ACC112 (cell line): ENCODE measurements at regions not wholly inside any gene's neighbourhood (a gene's known extent, or its start where the extent isn't known, plus 50 kb on each side); places are given as distances from the start of the nearest gene placed in this dataset.

Experiments
- H2AFZ ChIP-seq: fragments of 200-600 bp; sonication (generic); one replicate; pipeline ENCODE4 v1.6.0; 2017; ENCODE audit warnings: antibody characterized with exemption, low read length; ENCODE audit not compliant: unreplicated experiment
- H3K27ac ChIP-seq: fragments of 200-600 bp; sonication (generic); 2 replicates; pipeline ENCODE4 v1.5.1; 2014; ENCODE audit warnings: low read depth, mild to moderate bottlenecking, antibody characterized with exemption, low read length, moderate library complexity
- H3K27me3 ChIP-seq: fragments of 200-600 bp; sonication (generic); 2 replicates; pipeline ENCODE4 v1.6.1; 2014; ENCODE audit warnings: mild to moderate bottlenecking, antibody characterized with exemption, low read length, moderate library complexity, mixed read lengths; ENCODE audit not compliant: insufficient read depth
- H3K36me3 ChIP-seq: fragments of 200-600 bp; sonication (generic); 2 replicates; pipeline ENCODE4 v1.6.1; 2016; ENCODE audit warnings: mild to moderate bottlenecking, antibody characterized with exemption, low read length, moderate library complexity, mixed read lengths; ENCODE audit not compliant: insufficient read depth
- H3K4me1 ChIP-seq: fragments of 200-600 bp; sonication (generic); one replicate; pipeline ENCODE4 v1.6.1; 2016; ENCODE audit warnings: low read length, mixed read lengths; ENCODE audit not compliant: insufficient read depth, unreplicated experiment, control insufficient read depth
- H3K4me3 ChIP-seq: fragments of 200-600 bp; sonication (generic); 2 replicates; pipeline ENCODE4 v1.5.1; 2014; ENCODE audit warnings: mild to moderate bottlenecking, low read depth, low read length
- H3K79me2 ChIP-seq: fragments of 200-600 bp; sonication (generic); one replicate; pipeline ENCODE4 v1.6.0; 2016; ENCODE audit warnings: low read length; ENCODE audit not compliant: control insufficient read depth, unreplicated experiment, insufficient read depth

GRCh38 chr2:204027091-204027490 is 90.5 kb downstream of the ICOS start:
- H3K4me3 ChIP-seq: no peak overlapping the region
- H3K79me2 ChIP-seq: no peaks in the 10 kb centered on the region
- peaks cover 62% of the 10 kb centered on the region for H3K27me3 ChIP-seq
- H3K36me3 ChIP-seq: no peaks in the 10 kb centered on the region
- H2AFZ ChIP-seq: no peak overlapping the region
- H3K4me1 ChIP-seq: no peaks in the 10 kb centered on the region
- no peak overlapping the region for H3K27ac ChIP-seq

GRCh38 chr2:204030322-204030721 is 93.8 kb downstream of the ICOS start:
- no peaks in the 10 kb centered on the region for H3K79me2 ChIP-seq
- no peaks in the 10 kb centered on the region for H3K4me1 ChIP-seq
- peaks cover 50% of the 10 kb centered on the region for H3K27me3 ChIP-seq
- no peaks in the 10 kb centered on the region for H3K36me3 ChIP-seq
- H2AFZ ChIP-seq: no peak overlapping the region
- no peak overlapping the region for H3K4me3 ChIP-seq
- no peak overlapping the region for H3K27ac ChIP-seq

GRCh38 chr2:204031056-204031455 is 94.5 kb downstream of the ICOS start:
- Histone ChIP-seq H3K27me3 (peaks cover 47% of the 10 kb centered on the region), H3K4me3 (no peak overlapping the region), H3K4me1 (no peaks in the 10 kb centered on the region), H3K36me3 (no peaks in the 10 kb centered on the region), H2AFZ (no peak overlapping the region), H3K27ac (no peak overlapping the region), H3K79me2 (no peaks in the 10 kb centered on the region)

- Histone ChIP-seq H3K4me1 (no peaks in the 10 kb centered on the region), H3K79me2 (no peaks in the 10 kb centered on the region), H3K27me3 (peaks cover 42% of the 10 kb centered on the region), H2AFZ (no peak overlapping the region), H3K4me3 (no peak overlapping the region), H3K36me3 (no peaks in the 10 kb centered on the region), H3K27ac (no peak overlapping the region)
Measured at GRCh38 chr2:204032301-204032700, 95.7 kb downstream of the ICOS start.

- H2AFZ ChIP-seq: no peak overlapping the region
- H3K27me3 ChIP-seq: peaks cover 51% of the 10 kb centered on the region
- no peak overlapping the region for H3K27ac ChIP-seq
- no peaks in the 10 kb centered on the region for H3K36me3 ChIP-seq
- no peak overlapping the region for H3K4me3 ChIP-seq
- H3K4me1 ChIP-seq: no peaks in the 10 kb centered on the region
- no peaks in the 10 kb centered on the region for H3K79me2 ChIP-seq
Measured at GRCh38 chr2:204033611-204034495, 97.3 kb downstream of the ICOS start.

- H3K27ac ChIP-seq: no peak overlapping the region
- no peaks in the 10 kb centered on the region for H3K36me3 ChIP-seq
- H3K27me3 ChIP-seq: peaks cover 47% of the 10 kb centered on the region
- H2AFZ ChIP-seq: no peak overlapping the region
- no peaks in the 10 kb centered on the region for H3K79me2 ChIP-seq
- no peak overlapping the region for H3K4me3 ChIP-seq
- H3K4me1 ChIP-seq: no peaks in the 10 kb centered on the region
Measured at GRCh38 chr2:204036706-204037105, 100.1 kb downstream of the ICOS start.

GRCh38 chr2:204037286-204037685 is 100.7 kb downstream of the ICOS start:
- no peak overlapping the region for H3K4me3 ChIP-seq
- no peaks in the 10 kb centered on the region for H3K4me1 ChIP-seq
- no peaks in the 10 kb centered on the region for H3K36me3 ChIP-seq
- H3K27ac ChIP-seq: no peak overlapping the region
- no peaks in the 10 kb centered on the region for H3K79me2 ChIP-seq
- H2AFZ ChIP-seq: no peak overlapping the region
- peaks cover 43% of the 10 kb centered on the region for H3K27me3 ChIP-seq

- Histone ChIP-seq H2AFZ (no peak overlapping the region), H3K4me1 (no peaks in the 10 kb centered on the region), H3K27ac (no peak overlapping the region), H3K27me3 (peaks cover 39% of the 10 kb centered on the region), H3K79me2 (no peaks in the 10 kb centered on the region), H3K36me3 (no peaks in the 10 kb centered on the region), H3K4me3 (no peak overlapping the region)
Measured at GRCh38 chr2:204039298-204039838, 102.8 kb downstream of the ICOS start.

GRCh38 chr2:204040016-204040415 is 103.5 kb downstream of the ICOS start:
- H3K36me3 ChIP-seq: no peaks in the 10 kb centered on the region
- peaks cover 44% of the 10 kb centered on the region for H3K27me3 ChIP-seq
- no peaks in the 10 kb centered on the region for H3K79me2 ChIP-seq
- H3K27ac ChIP-seq: no peak overlapping the region
- H2AFZ ChIP-seq: no peak overlapping the region
- H3K4me3 ChIP-seq: no peak overlapping the region
- H3K4me1 ChIP-seq: no peaks in the 10 kb centered on the region

GRCh38 chr2:204042401-204042800 is 105.8 kb downstream of the ICOS start:
- H3K36me3 ChIP-seq: no peaks in the 10 kb centered on the region
- no peak overlapping the region for H3K4me3 ChIP-seq
- peaks cover 56% of the 10 kb centered on the region for H3K27me3 ChIP-seq
- no peak overlapping the region for H3K27ac ChIP-seq
- H3K79me2 ChIP-seq: no peaks in the 10 kb centered on the region
- H3K4me1 ChIP-seq: no peaks in the 10 kb centered on the region
- no peak overlapping the region for H2AFZ ChIP-seq

GRCh38 chr2:204046145-204046544 is 109.6 kb downstream of the ICOS start:
- Histone ChIP-seq H3K79me2 (no peaks in the 10 kb centered on the region), H3K27ac (no peak overlapping the region), H3K27me3 (peaks cover 45% of the 10 kb centered on the region), H3K4me1 (no peaks in the 10 kb centered on the region), H3K4me3 (no peak overlapping the region), H3K36me3 (no peaks in the 10 kb centered on the region), H2AFZ (no peak overlapping the region)
